HG03066 (cell line): ENCODE measurements at regions not wholly inside any gene's neighbourhood (a gene's known extent, or its start where the extent isn't known, plus 50 kb on each side); places are given as distances from the start of the nearest gene placed in this dataset.

Experiments
- ATAC-seq: cut with Tn5 transposase; IDR thresholded peaks from one replicate; pipeline ENCODE4 v1.9.1; 2021; ENCODE audit warnings: low read depth; ENCODE audit not compliant: unreplicated experiment

- no peak for ATAC-seq
Observed at GRCh38 chr1:73662526-73662925, 535.5 kb downstream of the LRRIQ3 start.

DNA sequence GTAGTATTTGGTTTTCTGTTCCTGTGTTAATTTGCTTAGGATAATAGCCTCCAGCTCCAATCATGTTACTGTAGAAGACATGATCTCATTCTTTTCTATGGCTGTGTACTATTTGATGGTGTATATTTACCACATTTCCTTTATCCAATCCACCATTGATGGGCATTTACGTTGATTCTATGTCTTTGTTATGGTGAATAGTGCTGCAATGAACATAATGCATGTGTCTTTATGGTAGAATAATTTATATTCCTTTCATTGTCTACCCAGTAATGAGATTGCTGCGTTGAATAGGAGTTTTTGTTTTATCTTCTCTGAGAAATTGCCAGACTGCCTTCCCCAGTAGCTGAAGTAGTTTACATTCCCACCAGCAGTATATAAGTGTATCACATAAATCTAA is 538.8 kb downstream of the LRRIQ3 start:
- no peak for ATAC-seq

DNA sequence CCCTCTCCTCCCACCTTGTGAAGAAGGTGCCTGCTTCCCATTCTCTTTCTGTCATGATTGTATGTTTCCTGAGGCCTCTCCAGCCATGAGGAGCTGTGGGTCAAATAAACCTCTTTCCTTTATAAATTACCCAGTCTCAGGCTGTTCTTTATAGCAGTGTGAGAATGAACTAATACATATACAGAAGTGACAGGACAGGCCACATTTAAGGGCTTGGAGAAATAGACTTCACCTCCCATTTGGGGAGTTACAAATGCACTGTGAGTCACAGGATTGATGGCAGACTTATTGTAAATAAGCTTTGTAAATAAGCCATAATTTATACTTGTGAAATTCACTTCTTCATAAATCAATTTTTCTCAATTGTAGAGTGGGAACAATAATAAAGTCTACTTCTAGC is 543.3 kb downstream of the LRRIQ3 start:
- ATAC-seq: no peak

DNA sequence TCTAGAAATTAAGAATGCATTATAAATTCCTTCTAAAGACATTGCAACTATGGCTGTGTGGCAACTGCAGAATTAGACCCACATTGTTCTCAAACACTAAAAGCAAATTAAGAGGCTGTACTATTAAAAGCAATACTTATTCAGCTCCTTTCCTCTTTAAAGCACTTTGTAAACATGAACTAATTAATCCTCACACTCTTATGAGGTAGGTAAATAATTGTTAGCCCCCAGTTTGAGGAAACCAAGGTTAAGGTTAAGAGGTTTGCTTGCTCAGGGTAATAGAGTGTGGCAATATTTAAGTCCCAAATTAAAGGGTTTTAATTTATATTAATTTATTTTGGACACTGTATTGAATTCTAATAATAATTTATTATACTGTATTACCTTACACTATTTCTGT is 553.8 kb downstream of the LRRIQ3 start:
- ATAC-seq: no peak

DNA sequence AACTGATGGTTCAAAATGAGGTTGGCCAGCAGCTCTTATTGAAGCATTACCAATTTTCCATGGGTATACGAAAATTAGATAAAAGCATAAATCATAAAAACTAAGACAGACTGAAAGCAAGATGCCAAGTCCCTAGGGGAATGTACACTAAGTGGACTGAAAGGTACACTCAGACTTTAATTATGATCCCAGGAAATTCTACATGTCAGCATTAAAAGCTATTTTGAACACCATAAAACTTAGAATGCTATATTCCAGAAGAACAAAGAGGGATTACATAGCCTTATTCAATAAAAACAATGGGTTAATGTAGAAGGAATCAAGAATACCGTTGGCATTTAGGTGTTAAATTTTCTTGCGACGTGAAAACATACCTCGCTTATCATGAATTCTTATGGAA is 558.5 kb downstream of the LRRIQ3 start:
- ATAC-seq: no peak

DNA sequence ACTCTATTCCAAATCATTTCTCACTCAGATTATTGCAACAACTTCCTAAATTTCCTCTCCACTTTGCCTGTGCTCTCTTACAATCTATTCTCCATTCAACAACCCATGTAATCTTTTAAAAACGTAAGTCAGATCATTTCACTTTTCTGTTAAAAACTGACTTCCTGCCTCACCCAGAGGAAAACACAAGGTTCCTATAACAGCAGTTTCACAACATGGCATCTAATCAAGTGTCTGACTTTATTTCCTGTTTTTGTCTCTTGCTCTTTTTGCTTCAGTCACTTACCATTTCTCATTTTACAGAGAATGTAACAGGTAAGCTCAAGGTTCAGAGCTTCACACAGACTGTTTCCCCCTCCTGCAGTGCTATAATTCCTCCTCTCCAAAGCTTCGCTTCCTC is 560.7 kb downstream of the LRRIQ3 start:
- no peak for ATAC-seq

DNA sequence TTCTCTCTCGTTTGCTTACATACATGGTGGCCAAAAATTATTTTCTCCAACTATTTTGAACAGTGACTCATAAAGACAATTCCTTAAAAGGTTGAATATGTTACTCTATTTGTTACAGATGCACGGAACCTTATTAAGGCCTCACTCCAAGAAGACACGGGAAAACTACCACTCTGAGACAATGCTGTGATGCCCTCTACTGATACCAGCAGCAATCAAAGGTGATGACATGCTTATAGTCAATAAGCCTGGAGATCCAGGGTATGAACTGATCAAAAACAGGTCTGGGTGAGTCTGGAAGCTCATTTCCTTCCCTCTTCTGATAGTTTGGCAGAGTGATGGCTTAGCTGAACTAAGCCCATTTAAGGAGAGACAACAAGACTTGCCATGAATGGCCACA is 563.0 kb downstream of the LRRIQ3 start:
- no peak for ATAC-seq

- ATAC-seq: no peak
Observed at GRCh38 chr1:73627723-73628122, 570.3 kb downstream of the LRRIQ3 start.

DNA sequence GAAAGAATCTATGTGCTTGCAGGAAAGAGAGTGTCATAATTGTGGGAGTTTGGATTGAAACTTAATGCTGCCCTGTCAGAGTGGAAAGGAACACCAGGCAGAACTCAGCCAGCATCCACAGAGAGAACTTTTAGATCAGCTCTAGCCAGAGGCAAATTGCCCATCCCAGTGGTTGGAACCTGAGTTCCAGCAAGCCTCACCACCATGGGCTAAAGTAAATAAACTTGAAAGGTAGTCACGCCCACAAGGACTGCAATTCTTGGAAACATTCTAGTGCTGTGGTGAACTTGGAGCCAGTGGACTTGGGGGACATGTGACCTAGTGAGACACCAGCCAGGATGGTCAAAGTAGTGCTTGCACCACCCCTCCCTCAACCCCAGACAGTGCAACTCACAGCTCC is 571.6 kb downstream of the LRRIQ3 start:
- ATAC-seq: no peak

DNA sequence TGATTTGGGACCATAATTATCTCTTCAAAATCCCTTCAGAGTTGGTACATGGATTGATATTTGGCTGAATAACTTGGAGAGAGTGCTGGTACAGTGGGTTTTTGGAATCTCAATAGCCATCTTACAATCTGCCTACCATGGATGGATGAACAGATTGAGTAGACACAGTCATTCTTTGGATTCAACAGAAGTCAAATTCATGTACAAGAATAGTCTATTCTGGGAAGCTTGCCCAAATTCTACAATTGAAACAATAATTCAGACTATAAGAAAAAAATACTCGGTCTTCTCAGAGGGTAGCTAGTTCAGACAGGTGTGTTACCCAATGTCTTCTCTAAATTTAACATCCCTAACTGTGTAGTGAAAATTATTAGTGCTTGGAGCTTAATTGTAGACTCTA is 574.0 kb downstream of the LRRIQ3 start:
- ATAC-seq: no peak

- no peak for ATAC-seq
Observed at GRCh38 chr1:73617145-73617544, 580.8 kb downstream of the LRRIQ3 start.

GRCh38 chr1:73611681-73612080 is 586.3 kb downstream of the LRRIQ3 start:
- no peak for ATAC-seq

DNA sequence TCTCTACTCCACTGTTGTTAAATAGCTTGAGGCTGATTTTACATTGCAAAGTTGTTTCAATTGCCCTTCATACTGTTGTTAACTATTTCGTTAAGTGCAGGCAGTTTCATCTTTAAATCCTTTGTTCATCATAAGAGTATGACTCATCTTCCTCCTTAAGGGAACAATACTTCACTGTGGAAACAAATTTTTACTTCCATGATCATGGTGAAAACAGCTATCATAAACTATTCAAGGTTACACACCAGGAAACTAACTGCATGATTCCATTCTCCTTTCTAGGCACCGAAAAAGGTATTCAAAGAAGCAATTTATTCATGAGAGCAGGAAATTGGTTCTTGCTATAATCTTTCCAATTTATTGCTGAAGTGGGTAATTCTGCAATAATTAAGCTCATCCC is 593.2 kb downstream of the LRRIQ3 start:
- ATAC-seq: no peak

DNA sequence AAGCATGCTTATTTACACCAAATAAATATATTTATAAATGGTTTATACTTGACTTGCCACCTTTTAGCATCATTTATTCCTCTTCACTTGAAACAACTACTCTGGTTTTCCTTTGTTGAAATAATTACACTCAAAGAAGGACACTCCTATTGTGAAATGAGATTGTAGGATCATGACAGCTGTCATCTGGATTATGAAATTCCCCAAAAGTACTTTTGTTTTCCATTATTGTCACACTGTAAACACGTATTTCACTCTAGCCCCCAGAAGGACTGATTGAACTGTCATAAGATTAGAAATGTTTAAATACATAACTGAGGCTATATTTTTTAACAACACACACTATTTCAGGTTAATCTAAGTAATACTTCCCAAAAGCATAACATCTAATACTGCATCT is 593.8 kb downstream of the LRRIQ3 start:
- no peak for ATAC-seq

DNA sequence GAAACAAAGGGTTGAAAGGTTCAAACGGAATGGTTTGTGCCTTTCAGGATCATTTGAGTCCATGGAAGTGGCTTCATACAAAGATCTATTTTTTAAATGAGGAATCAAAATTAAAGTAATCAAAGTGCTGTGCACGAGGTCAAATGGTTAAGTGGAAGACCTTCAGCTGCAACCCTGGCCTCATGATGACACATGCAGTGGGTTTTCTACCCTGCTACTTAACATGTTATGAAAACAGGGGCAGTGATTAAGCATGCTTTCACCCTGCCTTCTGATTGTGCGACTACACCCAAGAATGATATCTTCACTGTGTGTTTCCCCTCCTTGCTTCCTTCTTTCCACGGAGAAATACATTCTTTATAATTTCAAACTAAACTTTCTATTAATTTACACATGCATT is 604.2 kb downstream of the LRRIQ3 start:
- ATAC-seq: no peak

DNA sequence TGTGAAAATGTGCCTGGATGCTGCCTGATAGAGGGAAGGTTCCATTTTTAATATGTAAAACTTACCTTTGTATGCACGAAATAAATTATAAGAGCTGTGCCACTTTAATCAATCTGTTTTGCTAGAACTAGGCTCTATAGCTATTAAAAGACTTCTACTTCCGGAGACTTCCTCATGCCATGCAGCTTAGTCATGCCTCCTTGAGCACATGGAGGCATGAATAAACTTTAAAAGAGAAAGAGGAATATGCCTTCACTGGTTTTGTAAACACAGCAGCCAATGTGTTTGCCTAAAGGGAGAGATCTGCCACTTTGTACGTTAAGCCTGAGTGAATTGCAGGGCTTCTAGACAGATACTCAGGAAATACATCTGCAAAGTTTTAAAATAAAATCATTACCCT is 604.6 kb downstream of the LRRIQ3 start:
- ATAC-seq: no peak

DNA sequence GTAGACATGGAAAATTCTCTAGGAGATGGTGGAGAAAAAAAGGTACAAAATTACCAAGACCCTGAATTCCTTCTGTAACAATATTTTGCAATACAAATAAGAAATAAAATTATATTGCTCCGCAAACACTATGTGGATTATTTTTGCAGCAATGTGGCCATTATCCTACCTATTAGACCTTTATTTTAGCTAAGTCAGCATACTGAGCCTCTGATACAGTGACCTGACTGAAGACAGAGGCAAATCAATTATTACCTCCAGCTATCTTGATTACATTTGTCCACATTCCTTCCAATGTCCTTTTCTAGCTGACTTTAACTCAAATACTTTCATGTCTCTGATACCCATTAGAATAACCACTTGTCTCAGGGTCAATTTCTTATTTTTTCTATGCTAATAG is 610.9 kb downstream of the LRRIQ3 start:
- ATAC-seq: no peak

GRCh38 chr1:73577206-73577605 is 620.8 kb downstream of the LRRIQ3 start:
- no peak for ATAC-seq

DNA sequence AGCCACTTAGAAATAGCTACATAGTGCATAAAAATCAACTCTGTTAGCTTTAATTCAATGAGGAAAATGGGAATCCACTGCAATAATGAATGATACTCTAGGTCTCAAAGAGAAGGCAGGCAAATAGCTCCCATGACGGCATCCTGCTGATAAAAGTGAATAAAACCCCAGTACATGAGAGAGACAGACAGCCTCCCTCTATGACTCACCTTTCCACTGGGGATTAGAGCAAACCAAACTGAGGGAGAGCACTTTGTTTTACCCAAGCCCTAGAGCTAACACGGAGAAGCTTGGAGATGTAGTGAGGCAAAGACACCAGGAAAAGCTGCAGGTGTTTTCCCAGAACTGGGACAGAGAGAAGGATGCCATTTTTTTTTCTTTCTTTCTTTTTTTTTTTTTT is 621.9 kb downstream of the LRRIQ3 start:
- no peak for ATAC-seq

DNA sequence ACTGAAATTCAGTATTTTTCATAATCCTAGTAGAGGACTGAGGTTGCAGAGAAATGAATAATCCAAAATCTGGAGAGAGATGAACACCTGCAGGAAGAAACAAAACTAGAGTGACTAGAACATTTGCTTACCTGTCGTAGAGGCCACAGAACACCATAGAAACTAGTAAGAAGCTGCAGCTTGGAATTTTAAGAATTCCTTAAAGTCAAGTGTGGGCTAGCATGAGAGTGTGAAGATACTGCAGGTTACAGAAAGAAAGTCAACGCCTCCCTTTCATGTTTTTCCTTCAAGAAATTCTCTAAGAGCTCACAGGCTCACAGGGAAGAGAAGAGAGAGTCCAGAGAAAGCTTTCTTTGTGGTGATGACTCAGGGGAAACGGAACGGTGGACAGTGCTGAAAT is 633.7 kb downstream of the LRRIQ3 start:
- no peak for ATAC-seq

- ATAC-seq: no peak
Observed at GRCh38 chr1:73556270-73556669, 641.7 kb downstream of the LRRIQ3 start.

GRCh38 chr1:73537400-73537799 is 660.6 kb downstream of the LRRIQ3 start:
- ATAC-seq: no peak

DNA sequence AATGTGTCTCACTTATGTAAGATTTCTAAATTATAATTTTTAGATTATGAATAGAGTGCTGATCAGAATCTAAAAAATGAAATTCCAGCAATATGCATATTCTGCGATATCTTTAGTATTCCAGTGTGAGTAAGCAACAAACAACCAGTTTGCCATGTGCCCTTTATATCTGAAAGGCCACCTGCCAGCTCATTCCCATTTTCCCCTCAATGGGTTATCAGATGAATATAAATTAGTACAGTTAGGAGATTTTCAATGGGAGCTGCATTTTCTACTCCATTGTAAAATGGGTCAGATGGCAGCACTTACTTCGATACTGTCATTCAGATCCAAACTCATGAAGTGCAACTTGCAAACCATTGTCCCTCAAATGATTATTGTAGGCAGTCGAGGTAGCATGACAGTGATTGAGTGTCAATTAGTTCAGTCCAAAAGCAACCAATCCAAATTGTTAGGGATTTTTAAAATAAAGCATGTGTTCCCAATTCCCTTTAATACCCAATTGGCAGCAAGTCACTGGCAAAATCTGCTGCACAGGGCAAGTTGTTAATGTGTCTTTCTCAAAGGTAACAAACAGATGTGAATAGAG is 680.3 kb downstream of the LRRIQ3 start:
- ATAC-seq: no peak
